Stimulated activated naive CD8-positive, alpha-beta T cell treated with anti-CD3 and anti-CD28 coated beads, Interleukin-15, amount 100 ng/mL, for 72 hours (primary cell): ENCODE measurements at regions not wholly inside any gene's neighbourhood (a gene's known extent, or its start where the extent isn't known, plus 50 kb on each side); places are given as distances from the start of the nearest gene placed in this dataset.
"Not testable (repeated sequence)": the region's sequence is repeated elsewhere in the genome, so short reads cannot be mapped to it uniquely, and the experiment has no call there.

ENCODE experiments used
- ATAC-seq: fragments of 150-1000 bp; cut with Tn5 transposase; 2 replicates; pipeline ENCODE4 v1.10.0; 2021; ENCODE audit warnings: mild to moderate bottlenecking, moderate library complexity
- DNase-seq, 2 donors: peaks; one replicate each; pipeline ENCODE4 v3.0.0; 2021 to 2022
- H3K27ac Mint-ChIP-seq, 2 donors: one replicate each; pipeline ENCODE4 v1.8.0; 2022; ENCODE audit warnings: mild to moderate bottlenecking in 2 of 2, mixed read lengths in 2 of 2, moderate library complexity in 2 of 2
- H3K27me3 Mint-ChIP-seq: one replicate; pipeline ENCODE4 v1.8.0; 2022; ENCODE audit warnings: mixed read lengths
- H3K4me1 Mint-ChIP-seq: one replicate; pipeline ENCODE4 v1.8.0; 2022; ENCODE audit warnings: mild to moderate bottlenecking, mixed read lengths
- H3K4me3 Mint-ChIP-seq, 2 donors: one replicate each; pipeline ENCODE4 v1.8.0; 2022; ENCODE audit warnings: mild to moderate bottlenecking in 2 of 2, mixed read lengths in 2 of 2, moderate library complexity in 1 of 2
- H3K9me3 Mint-ChIP-seq, 2 donors: one replicate each; pipeline ENCODE4 v1.8.0; 2022; ENCODE audit warnings: mixed read lengths in 2 of 2

- H3K27ac Mint-ChIP-seq: no peak overlapping the region
- no peak for ATAC-seq
- DNase-seq: no peak
- H3K4me1 Mint-ChIP-seq: no peaks in the 10 kb centered on the region
- no peaks in the 10 kb centered on the region for H3K9me3 Mint-ChIP-seq
- no peaks in the 10 kb centered on the region for H3K27me3 Mint-ChIP-seq
- H3K4me3 Mint-ChIP-seq: no peak overlapping the region
Observed at GRCh38 chr3:87563712-87564111, 287.3 kb upstream of the POU1F1 start.

- Mint-ChIP-seq H3K4me1 (no peaks in the 10 kb centered on the region), H3K9me3 (no peaks in the 10 kb centered on the region)
Observed at GRCh38 chr3:87558492-87558891, 282.1 kb upstream of the POU1F1 start.

GRCh38 chr3:87555290-87555689 is 278.9 kb upstream of the POU1F1 start:
- H3K9me3 Mint-ChIP-seq: no peaks in the 10 kb centered on the region
- ATAC-seq (no peak), DNase-seq (no peak)
- no peak overlapping the region for H3K27ac Mint-ChIP-seq
- H3K4me1 Mint-ChIP-seq: no peaks in the 10 kb centered on the region
- no peak overlapping the region for H3K4me3 Mint-ChIP-seq
- H3K27me3 Mint-ChIP-seq: no peaks in the 10 kb centered on the region

More at GRCh38 chr3:87558492-87558891, 282.1 kb upstream of the POU1F1 start:
- Mint-ChIP-seq H3K4me3 (no peak overlapping the region), H3K27ac (no peak overlapping the region), H3K27me3 (no peaks in the 10 kb centered on the region)
- ATAC-seq (no peak), DNase-seq (no peak)

- DNase-seq (no peak), ATAC-seq (no peak)
- Mint-ChIP-seq H3K27me3 (peaks cover 2% of the 10 kb centered on the region), H3K27ac (no peak overlapping the region), H3K4me3 (no peak overlapping the region), H3K4me1 (no peaks in the 10 kb centered on the region), H3K9me3 (no peaks in the 10 kb centered on the region)
Observed at GRCh38 chr3:87553058-87553457, 276.7 kb upstream of the POU1F1 start.

- no peaks in the 10 kb centered on the region for H3K4me1 Mint-ChIP-seq
- no peak overlapping the region for H3K27ac Mint-ChIP-seq
- no peak for DNase-seq
- no peaks in the 10 kb centered on the region for H3K9me3 Mint-ChIP-seq
- H3K27me3 Mint-ChIP-seq: peaks cover 5% of the 10 kb centered on the region
- no peak for ATAC-seq
- H3K4me3 Mint-ChIP-seq: no peak overlapping the region
Observed at GRCh38 chr3:87550892-87551291, 274.5 kb upstream of the POU1F1 start.

GRCh38 chr3:87549208-87549607 is 272.8 kb upstream of the POU1F1 start:
- Mint-ChIP-seq H3K4me3 (no peak overlapping the region), H3K27me3 (peaks cover 5% of the 10 kb centered on the region), H3K27ac (no peak overlapping the region), H3K4me1 (no peaks in the 10 kb centered on the region), H3K9me3 (no peaks in the 10 kb centered on the region)
- DNase-seq (no peak), ATAC-seq (no peak)

GRCh38 chr3:87548271-87548670 is 271.9 kb upstream of the POU1F1 start:
- H3K4me1 Mint-ChIP-seq: no peaks in the 10 kb centered on the region

GRCh38 chr3:87546216-87546615 is 269.8 kb upstream of the POU1F1 start:
- H3K27ac Mint-ChIP-seq: no peak overlapping the region
- no peak overlapping the region for H3K4me3 Mint-ChIP-seq
- DNase-seq: no peak
- ATAC-seq: no peak
- H3K4me1 Mint-ChIP-seq: no peaks in the 10 kb centered on the region
- H3K9me3 Mint-ChIP-seq: no peaks in the 10 kb centered on the region
- peaks cover 5% of the 10 kb centered on the region for H3K27me3 Mint-ChIP-seq

More at GRCh38 chr3:87548271-87548670, 271.9 kb upstream of the POU1F1 start:
- ATAC-seq (no peak), DNase-seq (no peak)
- H3K27me3 Mint-ChIP-seq: peaks cover 5% of the 10 kb centered on the region
- no peak overlapping the region for H3K27ac Mint-ChIP-seq
- no peaks in the 10 kb centered on the region for H3K9me3 Mint-ChIP-seq
- no peak overlapping the region for H3K4me3 Mint-ChIP-seq

GRCh38 chr3:87543408-87543807 is 267.0 kb upstream of the POU1F1 start:
- H3K4me1 Mint-ChIP-seq, H3K27ac Mint-ChIP-seq: not testable (repeated sequence)

GRCh38 chr3:87541723-87542122 is 265.3 kb upstream of the POU1F1 start:
- no peaks in the 10 kb centered on the region for H3K27me3 Mint-ChIP-seq
- DNase-seq (no peak), ATAC-seq (no peak)
- no peaks in the 10 kb centered on the region for H3K9me3 Mint-ChIP-seq
- no peak overlapping the region for H3K27ac Mint-ChIP-seq
- no peaks in the 10 kb centered on the region for H3K4me1 Mint-ChIP-seq
- H3K4me3 Mint-ChIP-seq: no peak overlapping the region

More at GRCh38 chr3:87543408-87543807, 267.0 kb upstream of the POU1F1 start:
- not testable (repeated sequence) for H3K27me3 Mint-ChIP-seq, ATAC-seq, H3K4me3 Mint-ChIP-seq, DNase-seq, H3K9me3 Mint-ChIP-seq

- H3K4me1 Mint-ChIP-seq, H3K4me3 Mint-ChIP-seq, ATAC-seq, H3K27ac Mint-ChIP-seq, DNase-seq, H3K9me3 Mint-ChIP-seq, H3K27me3 Mint-ChIP-seq: not testable (repeated sequence)
Observed at GRCh38 chr3:87538722-87539121, 262.3 kb upstream of the POU1F1 start.

- DNase-seq (no peak), ATAC-seq (no peak)
- H3K9me3 Mint-ChIP-seq: no peaks in the 10 kb centered on the region
- no peaks in the 10 kb centered on the region for H3K27me3 Mint-ChIP-seq
- H3K4me3 Mint-ChIP-seq: no peak overlapping the region
- H3K27ac Mint-ChIP-seq: no peak overlapping the region
- no peaks in the 10 kb centered on the region for H3K4me1 Mint-ChIP-seq
Observed at GRCh38 chr3:87509401-87509800, 233.0 kb upstream of the POU1F1 start.

- H3K27ac Mint-ChIP-seq: no peak overlapping the region
- no peak for DNase-seq
- H3K27me3 Mint-ChIP-seq: no peaks in the 10 kb centered on the region
- ATAC-seq: no peak
- H3K4me3 Mint-ChIP-seq: no peak overlapping the region
- no peaks in the 10 kb centered on the region for H3K4me1 Mint-ChIP-seq
- no peaks in the 10 kb centered on the region for H3K9me3 Mint-ChIP-seq
Observed at GRCh38 chr3:87508921-87509320, 232.5 kb upstream of the POU1F1 start.

- no peak for ATAC-seq
- Mint-ChIP-seq H3K9me3 (no peaks in the 10 kb centered on the region), H3K27ac (no peak overlapping the region)
Observed at GRCh38 chr3:87507753-87508152, 231.4 kb upstream of the POU1F1 start.

GRCh38 chr3:87503900-87504498 is 227.6 kb upstream of the POU1F1 start:
- no peaks in the 10 kb centered on the region for H3K27me3 Mint-ChIP-seq
- H3K9me3 Mint-ChIP-seq: no peaks in the 10 kb centered on the region
- ATAC-seq: peak; percentile 59
- H3K4me1 Mint-ChIP-seq: no peaks in the 10 kb centered on the region
- no peak overlapping the region for H3K27ac Mint-ChIP-seq
- no peak for DNase-seq
- H3K4me3 Mint-ChIP-seq: no peak overlapping the region

More at GRCh38 chr3:87507753-87508152, 231.4 kb upstream of the POU1F1 start:
- DNase-seq: no peak
- Mint-ChIP-seq H3K4me1 (no peaks in the 10 kb centered on the region), H3K4me3 (no peak overlapping the region), H3K27me3 (no peaks in the 10 kb centered on the region)

- no peak overlapping the region for H3K4me3 Mint-ChIP-seq
- ATAC-seq: no peak
- no peaks in the 10 kb centered on the region for H3K27me3 Mint-ChIP-seq
- no peak for DNase-seq
- no peaks in the 10 kb centered on the region for H3K9me3 Mint-ChIP-seq
- H3K4me1 Mint-ChIP-seq: no peaks in the 10 kb centered on the region
- no peak overlapping the region for H3K27ac Mint-ChIP-seq
Observed at GRCh38 chr3:87501076-87501475, 224.7 kb upstream of the POU1F1 start.
